ENCODE measurements at regions not wholly inside any gene's neighbourhood (a gene's known extent, or its start where the extent isn't known, plus 50 kb on each side); places are given as distances from the start of the nearest gene placed in this dataset.

GRCh38 chr9:8085986-8086385 lies 286.4 kb upstream of the DMAC1 start:
- Mint-ChIP-seq H3K4me1 (no peaks in the 10 kb centered on the region), H3K4me3 (no peak overlapping the region), H3K36me3 (no peaks in the 10 kb centered on the region), H3K27me3 (peaks cover 9% of the 10 kb centered on the region), H3K27ac (no peak overlapping the region), H3K9me3 (peaks cover 0 to 2% (median 0%) of the 10 kb centered on the region in 3 donors)

- H3K36me3 Mint-ChIP-seq, result no peaks in the 10 kb centered on the region
- H3K4me3 Mint-ChIP-seq, result no peak overlapping the region
- no peaks in the 10 kb centered on the region for H3K4me1 Mint-ChIP-seq
- no peak overlapping the region for H3K27ac Mint-ChIP-seq
- peaks cover 8% of the 10 kb centered on the region for H3K27me3 Mint-ChIP-seq
- peaks cover under 1 to 9% (median 2%) of the 10 kb centered on the region in 3 donors for H3K9me3 Mint-ChIP-seq
Measured at GRCh38 chr9:8078641-8079140, 279.1 kb upstream of the DMAC1 start.

- no peaks in the 10 kb centered on the region for H3K4me1 Mint-ChIP-seq
Measured at GRCh38 chr9:8074713-8075286, 275.2 kb upstream of the DMAC1 start.

GRCh38 chr9:8071445-8071798 lies 271.8 kb upstream of the DMAC1 start:
- Mint-ChIP-seq H3K36me3 (no peaks in the 10 kb centered on the region), H3K9me3 (peaks cover 0 to 4% (median 3%) of the 10 kb centered on the region in 3 donors), H3K27me3 (no peaks in the 10 kb centered on the region), H3K4me3 (no peak overlapping the region), H3K27ac (no peak overlapping the region), H3K4me1 (no peaks in the 10 kb centered on the region)

More at GRCh38 chr9:8074713-8075286, 275.2 kb upstream of the DMAC1 start:
- Mint-ChIP-seq H3K4me3 (no peak overlapping the region), H3K9me3 (peaks cover 0 to 6% (median 0%) of the 10 kb centered on the region in 3 donors), H3K36me3 (no peaks in the 10 kb centered on the region), H3K27me3 (no peaks in the 10 kb centered on the region), H3K27ac (no peak overlapping the region)

GRCh38 chr9:8070779-8071444 lies 271.3 kb upstream of the DMAC1 start:
- no peaks in the 10 kb centered on the region for H3K4me1 Mint-ChIP-seq
- no peaks in the 10 kb centered on the region for H3K27me3 Mint-ChIP-seq
- H3K4me3 Mint-ChIP-seq, result no peak overlapping the region
- H3K36me3 Mint-ChIP-seq, result no peaks in the 10 kb centered on the region
- peaks cover 0 to 4% (median 3%) of the 10 kb centered on the region in 3 donors for H3K9me3 Mint-ChIP-seq
- H3K27ac Mint-ChIP-seq, result no peak overlapping the region

GRCh38 chr9:8062459-8062858 lies 262.9 kb upstream of the DMAC1 start:
- H3K27me3 Mint-ChIP-seq, result no peaks in the 10 kb centered on the region
- peaks cover 0 to 3% (median 0%) of the 10 kb centered on the region in 3 donors for H3K4me1 Mint-ChIP-seq
- no peak overlapping the region for H3K27ac Mint-ChIP-seq
- no peak overlapping the region for H3K4me3 Mint-ChIP-seq
- peaks cover 0 to 2% (median 0%) of the 10 kb centered on the region in 3 donors for H3K9me3 Mint-ChIP-seq
- no peaks in the 10 kb centered on the region for H3K36me3 Mint-ChIP-seq

GRCh38 chr9:8053501-8053900 lies 253.9 kb upstream of the DMAC1 start:
- Mint-ChIP-seq H3K27ac (no peak overlapping the region), H3K4me1 (peaks cover 0 to 5% (median 0%) of the 10 kb centered on the region in 3 donors), H3K27me3 (no peaks in the 10 kb centered on the region), H3K4me3 (no peak overlapping the region), H3K36me3 (no peaks in the 10 kb centered on the region), H3K9me3 (peaks cover 6 to 15% (median 7%) of the 10 kb centered on the region in 3 donors)

- H3K36me3 Mint-ChIP-seq, result no peaks in the 10 kb centered on the region
Measured at GRCh38 chr9:8052991-8053390, 253.4 kb upstream of the DMAC1 start.

GRCh38 chr9:8037745-8038144 lies 238.2 kb upstream of the DMAC1 start:
- H3K36me3 Mint-ChIP-seq, result peaks cover 2% of the 10 kb centered on the region
- no peak overlapping the region for H3K4me3 Mint-ChIP-seq
- H3K4me1 Mint-ChIP-seq, result peaks cover 5 to 7% (median 6%) of the 10 kb centered on the region in 3 donors
- H3K27me3 Mint-ChIP-seq, result no peaks in the 10 kb centered on the region
- no peak overlapping the region for H3K27ac Mint-ChIP-seq
- H3K9me3 Mint-ChIP-seq, result peaks cover 2 to 20% (median 10%) of the 10 kb centered on the region in 3 donors

More at GRCh38 chr9:8052991-8053390, 253.4 kb upstream of the DMAC1 start:
- peaks cover 7 to 17% (median 10%) of the 10 kb centered on the region in 3 donors for H3K9me3 Mint-ChIP-seq
- H3K4me3 Mint-ChIP-seq, result no peak overlapping the region
- H3K27me3 Mint-ChIP-seq, result no peaks in the 10 kb centered on the region
- peaks cover 0 to 3% (median 0%) of the 10 kb centered on the region in 3 donors for H3K4me1 Mint-ChIP-seq
- no peak overlapping the region for H3K27ac Mint-ChIP-seq

- peaks cover 5 to 7% (median 6%) of the 10 kb centered on the region in 3 donors for H3K4me1 Mint-ChIP-seq
- no peaks in the 10 kb centered on the region for H3K27me3 Mint-ChIP-seq
- H3K4me3 Mint-ChIP-seq, result peak overlapping the region in 2 of 4 donors; percentile 4 to 33
- H3K9me3 Mint-ChIP-seq, result peaks cover 0 to 20% (median 10%) of the 10 kb centered on the region in 3 donors
- H3K27ac Mint-ChIP-seq, result no peak overlapping the region
- peaks cover 2% of the 10 kb centered on the region for H3K36me3 Mint-ChIP-seq
Measured at GRCh38 chr9:8036914-8037524, 237.4 kb upstream of the DMAC1 start.

GRCh38 chr9:8033794-8034193 lies 234.2 kb upstream of the DMAC1 start:
- no peak overlapping the region for H3K4me3 Mint-ChIP-seq
- H3K27ac Mint-ChIP-seq, result no peak overlapping the region
- no peaks in the 10 kb centered on the region for H3K27me3 Mint-ChIP-seq
- H3K36me3 Mint-ChIP-seq, result peaks cover 2% of the 10 kb centered on the region
- peaks cover 0 to 12% (median 5%) of the 10 kb centered on the region in 3 donors for H3K9me3 Mint-ChIP-seq
- H3K4me1 Mint-ChIP-seq, result peaks cover 5 to 7% (median 6%) of the 10 kb centered on the region in 3 donors

GRCh38 chr9:8030095-8030494 lies 230.5 kb upstream of the DMAC1 start:
- Mint-ChIP-seq H3K27ac (no peak overlapping the region), H3K9me3 (no peaks in the 10 kb centered on the region), H3K36me3 (no peaks in the 10 kb centered on the region), H3K4me3 (no peak overlapping the region), H3K4me1 (no peaks in the 10 kb centered on the region), H3K27me3 (no peaks in the 10 kb centered on the region)

- Mint-ChIP-seq H3K36me3 (no peaks in the 10 kb centered on the region), H3K4me1 (no peaks in the 10 kb centered on the region), H3K27me3 (no peaks in the 10 kb centered on the region), H3K4me3 (no peak overlapping the region), H3K9me3 (peaks cover 2 to 7% (median 3%) of the 10 kb centered on the region in 3 donors), H3K27ac (no peak overlapping the region)
Measured at GRCh38 chr9:8027351-8027750, 227.8 kb upstream of the DMAC1 start.

- no peaks in the 10 kb centered on the region for H3K27me3 Mint-ChIP-seq
- no peak overlapping the region for H3K27ac Mint-ChIP-seq
- H3K36me3 Mint-ChIP-seq, result no peaks in the 10 kb centered on the region
- H3K4me3 Mint-ChIP-seq, result no peak overlapping the region
- H3K4me1 Mint-ChIP-seq, result no peaks in the 10 kb centered on the region
- H3K9me3 Mint-ChIP-seq, result peaks cover 2 to 9% (median 3%) of the 10 kb centered on the region in 3 donors
Measured at GRCh38 chr9:8025551-8025950, 226.0 kb upstream of the DMAC1 start.

GRCh38 chr9:8020186-8020585 lies 220.6 kb upstream of the DMAC1 start:
- H3K9me3 Mint-ChIP-seq, result peaks cover 3 to 9% (median 3%) of the 10 kb centered on the region in 3 donors
- H3K27me3 Mint-ChIP-seq, result no peaks in the 10 kb centered on the region
- H3K4me1 Mint-ChIP-seq, result no peaks in the 10 kb centered on the region
- H3K4me3 Mint-ChIP-seq, result no peak overlapping the region
- H3K36me3 Mint-ChIP-seq, result no peaks in the 10 kb centered on the region
- H3K27ac Mint-ChIP-seq, result no peak overlapping the region
